HG03521 (cell line): ENCODE measurements at regions not wholly inside any gene's neighbourhood (a gene's known extent, or its start where the extent isn't known, plus 50 kb on each side); places are given as distances from the start of the nearest gene placed in this dataset.

Experiments
- ATAC-seq: cut with Tn5 transposase; IDR thresholded peaks from one replicate; pipeline ENCODE4 v1.9.1; 2021; ENCODE audit warnings: mild to moderate bottlenecking, moderate library complexity; ENCODE audit not compliant: unreplicated experiment

- ATAC-seq, result no peak
These were observed 1180.6 kb upstream of the GBE1 start for GRCh38 chr3:82942041-82942440.

GRCh38 chr3:82940124-82940523 lies 1178.7 kb upstream of the GBE1 start:
- ATAC-seq, result no peak

- ATAC-seq, result no peak
These were observed 1178.1 kb upstream of the GBE1 start for GRCh38 chr3:82939491-82940097.

- no peak for ATAC-seq
These were observed 1177.4 kb upstream of the GBE1 start for GRCh38 chr3:82938821-82939328.

GRCh38 chr3:82927309-82928253 lies 1166.1 kb upstream of the GBE1 start:
- no peak for ATAC-seq

- no peak for ATAC-seq
These were observed 1129.6 kb upstream of the GBE1 start for GRCh38 chr3:82891028-82891427.

- no peak for ATAC-seq
These were observed 1121.6 kb upstream of the GBE1 start for GRCh38 chr3:82883072-82883471.

- ATAC-seq, result no peak
These were observed 1114.0 kb upstream of the GBE1 start for GRCh38 chr3:82875401-82875800.

- no peak for ATAC-seq
These were observed 1078.4 kb upstream of the GBE1 start for GRCh38 chr3:82839871-82840270.

- ATAC-seq, result no peak
These were observed 1072.7 kb upstream of the GBE1 start for GRCh38 chr3:82834098-82834497.

- no peak for ATAC-seq
These were observed 1063.0 kb upstream of the GBE1 start for GRCh38 chr3:82824491-82824890.

GRCh38 chr3:82816086-82816485 lies 1054.6 kb upstream of the GBE1 start:
- ATAC-seq, result no peak

GRCh38 chr3:82815417-82816058 lies 1054.1 kb upstream of the GBE1 start:
- ATAC-seq, result no peak

- no peak for ATAC-seq
These were observed 1053.2 kb upstream of the GBE1 start for GRCh38 chr3:82814660-82815059.

GRCh38 chr3:82807781-82808180 lies 1046.3 kb upstream of the GBE1 start:
- no peak for ATAC-seq

GRCh38 chr3:82802501-82802900 lies 1041.1 kb upstream of the GBE1 start:
- ATAC-seq, result no peak

GRCh38 chr3:82800248-82800647 lies 1038.8 kb upstream of the GBE1 start:
- ATAC-seq, result no peak

- no peak for ATAC-seq
These were observed 1035.3 kb upstream of the GBE1 start for GRCh38 chr3:82796765-82797164.

- no peak for ATAC-seq
These were observed 1029.8 kb upstream of the GBE1 start for GRCh38 chr3:82791241-82791640.

- ATAC-seq, result no peak
These were observed 1029.1 kb upstream of the GBE1 start for GRCh38 chr3:82790307-82791097.

- ATAC-seq, result no peak
These were observed 1021.7 kb upstream of the GBE1 start for GRCh38 chr3:82783194-82783593.
